ENCODE measurements at regions not wholly inside any gene's neighbourhood (a gene's known extent, or its start where the extent isn't known, plus 50 kb on each side); places are given as distances from the start of the nearest gene placed in this dataset.
"Not testable (repeated sequence)": the region's sequence is repeated elsewhere in the genome, so short reads cannot be mapped to it uniquely, and the experiment has no call there.

DNA sequence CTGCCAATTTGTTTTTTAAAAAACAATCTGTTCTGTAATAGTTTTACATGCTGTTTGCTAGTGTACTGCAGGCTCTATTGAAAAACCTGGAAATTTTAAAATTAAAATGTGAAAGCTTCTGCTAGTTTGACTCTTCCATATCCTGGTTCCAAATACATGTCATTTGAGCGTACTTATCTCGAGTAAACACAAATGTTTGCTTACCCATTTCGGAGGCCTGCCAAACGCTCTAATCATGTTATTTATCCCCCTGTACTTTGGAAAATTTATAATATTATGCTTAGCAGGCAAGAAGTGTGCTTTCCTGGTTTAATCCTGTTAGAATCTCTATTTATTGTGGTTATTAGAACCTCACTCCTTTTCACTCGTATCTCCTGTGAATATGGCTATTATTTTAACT, 476.8 kb upstream of the CYLC2 start:
- ATAC-seq, result peak; percentile 83

GRCh38 chr9:102514541-102514940, 480.6 kb upstream of the CYLC2 start:
- ATAC-seq (no peak), DNase-seq (ENCODE audit: low spot score) (no peak)

More for the DNA sequence above, 476.8 kb upstream of the CYLC2 start:
- DNase-seq (ENCODE audit: low spot score), result no peak

DNA sequence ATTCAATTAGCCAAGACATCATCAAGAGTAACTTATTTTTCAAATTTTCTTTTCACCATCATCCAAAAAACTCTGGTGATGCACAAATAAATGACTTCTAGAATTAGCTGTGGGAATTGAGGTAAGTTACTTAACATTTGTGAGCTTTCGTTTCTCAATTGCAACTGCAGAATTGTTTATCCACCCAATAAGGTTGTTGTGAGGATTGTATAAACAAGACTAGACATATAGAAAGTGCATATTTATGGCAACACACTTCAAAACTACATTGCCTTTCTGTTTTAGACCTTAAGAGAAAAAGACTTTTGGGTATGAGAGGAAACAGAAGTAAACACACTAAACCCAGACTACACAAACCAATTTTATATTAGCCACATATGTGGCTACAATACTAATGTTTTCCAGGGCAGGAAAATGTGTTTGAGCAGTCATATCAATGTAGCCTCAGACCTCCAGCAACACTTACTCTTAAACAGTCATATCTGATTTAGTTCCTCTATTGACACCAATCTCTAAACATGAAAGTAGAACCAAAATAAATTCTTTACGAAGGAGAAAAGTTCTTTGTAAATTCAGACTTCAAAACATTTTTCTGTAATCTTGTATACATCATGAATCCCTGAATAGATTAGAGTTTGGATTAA, 488.0 kb upstream of the CYLC2 start:
- ATAC-seq, result no peak
- DNase-seq (ENCODE audit: low spot score), result no peak

- DNase-seq (ENCODE audit: low spot score), result no peak
- no peak for ATAC-seq
These were observed 488.7 kb upstream of the CYLC2 start for GRCh38 chr9:102506406-102506805.

DNA sequence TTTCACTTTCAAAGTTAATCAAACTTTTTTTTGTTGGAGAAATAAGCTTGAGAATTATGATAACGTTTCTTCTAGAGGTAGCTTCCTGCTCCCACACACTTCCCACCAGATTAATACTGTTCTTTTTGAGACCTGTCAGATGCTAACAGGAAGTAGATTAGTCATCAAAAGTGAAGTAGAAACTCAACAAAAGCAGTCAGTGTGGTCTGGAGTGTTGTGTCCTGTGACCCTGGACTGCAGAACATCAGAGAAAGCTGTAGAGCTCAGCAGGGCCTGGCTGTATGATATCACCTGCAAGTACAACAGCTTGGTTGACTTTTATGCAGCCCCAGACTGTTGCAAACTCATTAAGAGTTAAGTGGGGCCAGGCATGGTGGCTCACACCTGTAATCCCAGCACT, 495.7 kb upstream of the CYLC2 start:
- no peak for ATAC-seq
- DNase-seq (ENCODE audit: low spot score), result no peak

DNA sequence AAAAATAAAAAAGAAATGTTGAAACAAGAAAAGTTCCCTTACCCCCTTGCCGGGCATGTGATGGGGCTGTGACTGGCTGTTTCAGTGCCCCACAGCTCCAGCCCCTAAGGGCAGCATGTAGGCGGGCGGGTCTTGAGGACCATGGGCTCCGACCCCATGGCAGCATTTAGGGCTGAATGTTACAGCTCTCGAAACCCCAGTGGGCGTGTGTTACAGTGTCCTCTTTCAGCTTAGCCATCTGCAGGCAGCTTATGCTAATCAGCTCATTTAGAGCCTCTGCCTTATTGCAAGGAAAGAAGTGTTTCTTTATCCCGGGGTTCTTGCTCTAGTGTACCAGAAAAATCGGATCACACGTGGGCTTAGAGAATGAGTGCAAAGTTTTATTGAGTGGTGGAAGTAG, 497.4 kb upstream of the CYLC2 start:
- ATAC-seq (no peak), DNase-seq (ENCODE audit: low spot score) (no peak)

GRCh38 chr9:102486976-102487375, 508.2 kb upstream of the CYLC2 start:
- DNase-seq (ENCODE audit: low spot score); ATAC-seq: not testable (repeated sequence)

GRCh38 chr9:102483651-102484050, 511.5 kb upstream of the CYLC2 start:
- DNase-seq (ENCODE audit: low spot score), result no peak
- no peak for ATAC-seq

DNA sequence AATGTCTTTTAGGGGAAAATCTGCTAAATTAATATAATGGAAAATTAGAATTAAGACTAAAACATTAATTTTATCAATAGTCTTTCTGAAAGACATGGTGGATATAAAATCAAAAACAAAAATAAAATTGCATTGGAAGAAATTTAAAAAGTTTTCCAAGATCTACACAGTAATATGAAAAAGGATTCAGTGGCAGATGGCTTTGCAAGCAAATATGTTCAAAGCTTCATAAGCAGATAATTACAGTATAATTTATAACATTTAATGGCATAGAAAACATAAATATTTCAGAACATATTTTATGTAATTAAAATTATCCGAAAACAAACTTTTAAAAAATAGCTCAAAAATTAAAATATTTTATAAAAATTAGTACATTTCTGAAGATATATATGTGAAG, 512.4 kb upstream of the CYLC2 start:
- no peak for DNase-seq (ENCODE audit: low spot score)
- no peak for ATAC-seq

GRCh38 chr9:102479191-102479590, 515.9 kb upstream of the CYLC2 start:
- ATAC-seq, result no peak
- DNase-seq (ENCODE audit: low spot score), result no peak

DNA sequence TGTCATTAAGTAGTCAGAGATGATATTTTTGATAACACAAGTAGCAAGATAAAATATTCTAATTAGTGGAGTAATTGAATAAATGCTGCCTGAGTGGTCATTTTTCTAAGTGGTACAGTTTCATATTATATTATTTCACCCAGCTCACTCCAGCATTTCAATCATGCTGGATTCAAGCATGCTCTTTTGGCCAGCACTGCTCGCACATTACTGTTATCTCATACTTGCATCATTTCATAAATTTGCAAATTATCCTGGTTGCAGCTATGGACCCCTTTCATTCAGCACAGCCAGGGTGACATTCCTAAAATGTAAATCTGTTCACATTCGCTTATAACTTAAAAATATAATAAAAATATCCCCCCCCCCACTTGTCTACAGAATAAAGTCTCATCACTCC, 520.8 kb upstream of the CYLC2 start:
- ATAC-seq, result no peak
- DNase-seq (ENCODE audit: low spot score), result no peak

DNA sequence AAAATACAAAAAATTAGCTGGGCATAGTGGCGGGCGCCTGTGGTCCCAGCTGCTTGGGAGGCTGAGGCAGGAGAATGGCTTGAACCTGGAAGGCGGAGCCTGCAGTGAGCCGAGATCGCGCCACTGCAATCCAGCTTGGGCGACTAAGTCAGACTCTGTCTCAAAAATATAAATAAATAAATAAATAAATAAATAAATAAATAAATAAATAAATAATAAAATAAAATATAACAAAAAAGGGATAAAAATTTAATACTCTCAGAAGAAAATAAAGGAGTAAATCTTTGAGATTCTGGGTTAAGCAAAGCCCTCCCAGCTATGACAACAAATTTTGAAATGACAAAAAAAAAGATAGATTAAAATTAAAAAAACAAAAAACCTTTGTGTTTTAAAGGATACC, 525.7 kb upstream of the CYLC2 start:
- DNase-seq (ENCODE audit: low spot score); ATAC-seq: not testable (repeated sequence)

DNA sequence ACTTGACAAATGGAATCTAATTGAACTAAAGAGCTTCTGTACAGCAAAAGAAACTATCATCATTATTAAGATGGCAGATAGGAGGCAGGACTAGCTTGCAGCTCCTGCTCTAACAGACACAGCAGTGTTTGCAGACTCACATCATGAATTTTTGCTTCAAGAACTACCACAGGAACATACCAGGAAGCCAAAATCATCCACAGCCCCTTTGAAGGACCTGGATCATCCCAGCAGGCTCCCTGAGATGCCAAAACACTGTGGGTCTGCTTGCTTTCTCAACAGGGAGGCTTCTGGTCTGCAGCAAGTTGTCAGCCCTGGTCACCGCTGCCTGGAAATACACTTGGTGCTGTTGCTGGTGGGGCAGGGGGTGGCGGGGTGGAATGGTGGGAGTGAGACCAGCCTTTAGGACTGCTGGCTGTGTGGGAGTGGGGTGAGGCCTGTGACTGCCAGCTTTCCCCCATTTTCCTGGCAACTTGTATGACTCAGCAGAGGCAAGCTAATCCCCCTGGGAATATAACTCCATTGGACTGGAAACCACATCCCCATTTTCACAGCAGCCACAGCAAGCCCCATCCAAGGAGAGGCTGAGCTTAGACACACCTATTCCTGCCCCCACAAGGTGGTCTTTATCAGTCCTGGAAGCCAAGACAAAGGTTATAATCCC, 533.8 kb upstream of the CYLC2 start:
- ATAC-seq, result no peak

DNA sequence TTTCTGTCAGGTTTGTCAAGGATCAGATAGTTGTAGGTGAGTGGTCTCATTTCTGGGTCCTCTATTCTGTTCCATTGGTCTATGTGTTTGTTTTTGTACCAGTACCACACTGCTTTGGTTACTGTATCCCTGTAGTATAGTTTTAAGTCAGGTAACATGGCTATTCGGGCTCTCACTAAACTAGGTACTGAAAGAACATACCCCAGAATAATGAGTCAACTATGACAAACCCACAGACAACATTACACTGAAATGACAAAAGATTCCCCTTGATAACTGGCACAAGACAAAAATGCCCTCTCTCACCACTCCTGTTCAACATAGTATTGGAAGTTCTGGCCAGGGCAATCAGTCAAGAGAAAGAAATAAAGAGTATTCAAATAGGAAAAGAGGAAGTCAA, 535.3 kb upstream of the CYLC2 start:
- DNase-seq (ENCODE audit: low spot score) (no peak), ATAC-seq (no peak)

More for the DNA sequence above, 533.8 kb upstream of the CYLC2 start:
- DNase-seq (ENCODE audit: low spot score), result no peak

DNA sequence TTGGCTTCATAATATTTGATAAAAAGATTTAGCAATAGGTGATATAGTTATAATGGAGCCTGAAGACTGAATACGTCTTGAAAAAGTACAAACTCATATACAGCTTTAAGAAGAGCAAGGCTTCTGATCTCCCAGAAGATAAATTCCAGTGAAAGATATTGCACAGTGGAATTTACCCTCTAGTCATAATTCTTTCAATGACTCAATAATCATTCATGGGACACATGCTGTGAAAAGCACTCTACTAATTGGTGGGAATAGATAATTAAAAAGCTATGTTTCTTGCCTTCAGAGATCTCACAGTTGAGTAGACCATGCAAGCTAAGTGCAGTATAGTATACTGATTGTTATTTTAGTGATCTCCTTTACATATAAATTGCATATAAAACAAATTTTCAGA, 538.6 kb upstream of the CYLC2 start:
- ATAC-seq (no peak), DNase-seq (ENCODE audit: low spot score) (no peak)

DNA sequence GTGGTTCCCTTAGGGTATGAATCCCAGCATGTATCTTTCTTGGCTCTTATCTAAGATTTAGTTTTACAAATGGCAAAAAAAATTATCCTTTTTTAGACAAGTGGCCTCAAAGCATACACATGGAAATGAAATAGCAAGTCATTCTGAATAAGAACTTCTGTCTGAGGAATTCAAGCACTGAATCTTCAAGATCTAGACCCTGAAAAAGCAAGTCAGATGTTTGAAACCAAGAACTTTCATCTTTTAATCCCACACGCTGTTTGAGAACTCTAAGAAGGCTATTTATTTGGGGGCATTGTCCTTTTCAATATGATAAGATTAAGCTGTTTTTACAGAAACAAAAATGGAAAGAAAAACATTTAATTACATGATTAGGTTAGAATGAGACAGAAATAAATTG, 549.2 kb upstream of the CYLC2 start:
- ATAC-seq, result no peak

DNA sequence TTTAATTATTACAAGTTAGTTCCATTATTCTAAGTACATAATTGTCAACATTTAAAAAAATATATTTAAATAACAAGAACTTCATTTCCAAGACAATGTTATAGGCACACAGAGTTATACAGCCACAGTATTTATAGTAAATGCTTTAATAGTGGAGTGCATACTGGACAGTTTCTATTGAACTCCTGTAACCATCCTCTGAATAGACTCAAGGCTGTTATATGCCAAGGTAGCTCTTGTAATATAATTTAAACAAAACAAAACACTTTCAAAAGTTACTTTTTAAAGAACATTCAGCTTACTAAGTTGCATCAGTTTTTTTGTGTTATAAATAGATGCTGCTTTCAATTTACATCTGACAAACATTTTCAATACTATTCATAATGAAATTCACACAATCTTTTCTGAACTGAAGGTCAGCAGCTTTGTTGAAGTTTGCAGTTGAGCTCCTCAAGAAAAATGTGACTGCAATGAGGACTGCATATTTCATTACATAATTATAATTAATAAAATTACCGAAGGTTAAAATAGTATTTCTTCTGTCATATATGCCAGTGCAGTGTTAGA, 549.9 kb upstream of the CYLC2 start:
- ATAC-seq (no peak), DNase-seq (ENCODE audit: low spot score) (no peak)

More for the DNA sequence above, 549.2 kb upstream of the CYLC2 start:
- DNase-seq (ENCODE audit: low spot score), result no peak

DNA sequence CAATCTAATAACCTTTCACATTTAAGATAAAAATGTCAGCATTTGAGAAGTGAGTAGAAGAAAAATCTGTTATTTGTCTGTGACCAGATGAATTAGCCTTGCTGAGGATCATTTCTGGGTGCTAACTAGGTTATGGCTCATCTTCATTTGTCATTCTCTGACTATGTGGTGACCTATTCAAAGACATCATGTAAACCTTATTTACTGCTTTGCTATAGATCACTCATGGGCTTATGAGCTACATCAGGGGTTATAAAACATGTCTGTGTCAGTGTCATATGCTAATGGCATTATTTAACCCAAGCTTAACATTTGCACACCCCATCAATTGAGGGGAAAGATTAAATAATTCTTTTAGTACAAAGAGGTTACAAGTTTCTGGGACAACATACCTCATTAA, 555.5 kb upstream of the CYLC2 start:
- no peak for ATAC-seq
- no peak for DNase-seq (ENCODE audit: low spot score)

DNA sequence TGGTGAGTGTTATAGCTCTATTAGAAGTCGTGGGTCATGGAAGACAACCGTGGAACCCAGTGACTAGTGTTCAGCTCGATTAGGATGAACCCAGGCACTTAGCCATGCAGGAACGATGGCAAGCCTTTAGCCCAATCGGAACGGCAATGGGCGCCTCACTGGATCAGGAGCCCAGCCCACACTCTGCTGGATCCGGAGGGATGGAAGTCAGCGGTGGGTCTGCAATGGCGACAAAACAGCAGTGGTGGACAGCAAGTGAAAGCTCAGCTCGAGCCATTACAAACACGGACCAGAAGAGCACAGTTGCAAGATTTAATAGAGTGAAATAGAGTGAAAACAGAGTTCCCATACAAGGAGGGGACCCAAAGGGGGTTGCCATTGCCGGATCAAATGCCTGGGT, 558.5 kb upstream of the CYLC2 start:
- ATAC-seq; DNase-seq (ENCODE audit: low spot score): not testable (repeated sequence)

GRCh38 chr9:102435427-102435826, 559.7 kb upstream of the CYLC2 start:
- no peak for ATAC-seq
- DNase-seq (ENCODE audit: low spot score), result no peak

DNA sequence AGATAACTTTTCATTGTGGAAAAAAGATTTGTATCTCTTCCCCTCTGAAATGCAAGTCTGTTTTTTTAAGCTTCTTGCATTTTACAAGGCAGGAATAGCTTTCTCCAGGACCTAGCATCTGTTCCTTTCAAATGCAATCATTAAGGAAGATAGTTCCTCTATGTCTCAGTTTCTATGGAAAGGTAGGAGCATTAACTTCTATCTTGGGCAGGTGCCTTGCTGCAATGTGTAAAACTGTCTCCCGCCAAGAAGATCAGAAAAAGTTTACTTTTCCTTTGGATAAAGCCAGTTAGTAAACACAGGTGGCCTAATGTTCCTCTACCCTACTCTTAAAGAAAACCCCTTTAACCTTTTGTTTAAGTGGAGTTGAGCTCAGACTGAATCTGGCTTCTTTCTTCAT, 560.6 kb upstream of the CYLC2 start:
- ATAC-seq, result no peak

GRCh38 chr9:102428305-102428704, 566.8 kb upstream of the CYLC2 start:
- ATAC-seq, result no peak
- DNase-seq (ENCODE audit: low spot score), result no peak

More for the DNA sequence above, 560.6 kb upstream of the CYLC2 start:
- DNase-seq (ENCODE audit: low spot score), result no peak

Data from left lobe of liver (tissue), 2 donors.